ENCODE measurements at regions not wholly inside any gene's neighbourhood (a gene's known extent, or its start where the extent isn't known, plus 50 kb on each side); places are given as distances from the start of the nearest gene placed in this dataset.
A peak's percentile ranks its signal among the peaks of the same experiment; 100 is the strongest.

DNA sequence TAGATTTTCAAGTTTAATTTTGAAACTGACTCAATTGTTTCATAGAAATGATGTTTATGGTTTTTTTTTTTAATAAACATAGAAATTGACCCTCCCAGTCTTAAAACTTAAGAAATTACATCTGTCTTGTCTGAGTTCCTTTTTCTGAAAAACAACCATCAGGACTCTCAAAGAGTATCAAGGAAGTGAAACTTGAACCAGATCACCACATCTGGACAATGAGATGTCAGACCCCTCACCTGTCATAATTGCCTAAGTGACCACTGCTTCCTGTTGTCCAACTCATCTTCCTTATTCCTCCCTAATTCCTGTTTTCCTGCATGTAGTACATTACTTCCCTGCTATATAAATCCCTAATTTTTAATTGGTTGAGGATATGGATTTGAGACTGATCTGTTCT is 441.5 kb upstream of the ARHGEF26 start:
- Mint-ChIP-seq H3K27me3 (no peaks in the 10 kb centered on the region), H3K9me3 (no peaks in the 10 kb centered on the region), H3K4me3 (no peak overlapping the region), H3K27ac (no peak overlapping the region), H3K36me3 (ENCODE audit: low read depth) (no peaks in the 10 kb centered on the region), H3K4me1 (ENCODE audit: low read depth) (peaks cover 22% of the 10 kb centered on the region)
- Histone ChIP-seq H3K27ac (ENCODE audit: low read depth in 1 of 2, low read length in 2 of 2) (no peak overlapping the region), H3K36me3 (ENCODE audit: insufficient read depth, low read length) (no peaks in the 10 kb centered on the region), H3K4me1 (ENCODE audit: insufficient read depth, low read length) (peaks cover 3% of the 10 kb centered on the region), H3K27me3 (ENCODE audit: control insufficient read depth in 1 of 2, insufficient read depth in 2 of 2, low read length in 2 of 2) (no peaks in the 10 kb centered on the region), H3K9me3 (ENCODE audit: control insufficient read depth in 1 of 2, insufficient read depth in 1 of 2, low read length in 2 of 2) (no peaks in the 10 kb centered on the region), H3K4me3 (ENCODE audit: low read length) (no peak overlapping the region)
- ChIA-PET CTCF (no interaction called here), POLR2A (interaction anchor here (1.1 kb wide), 1 partner anchor 36 kb away, joined by 3 read pairs; no protein-coding TSS in a partner anchor)
- ATAC-seq (ENCODE audit: poor library complexity) (no peak), DNase-seq (no peak)
- intact Hi-C loops (cut with DNase I, micrococcal nuclease), result no loop called here
- TF ChIP-seq, protein P1, sequence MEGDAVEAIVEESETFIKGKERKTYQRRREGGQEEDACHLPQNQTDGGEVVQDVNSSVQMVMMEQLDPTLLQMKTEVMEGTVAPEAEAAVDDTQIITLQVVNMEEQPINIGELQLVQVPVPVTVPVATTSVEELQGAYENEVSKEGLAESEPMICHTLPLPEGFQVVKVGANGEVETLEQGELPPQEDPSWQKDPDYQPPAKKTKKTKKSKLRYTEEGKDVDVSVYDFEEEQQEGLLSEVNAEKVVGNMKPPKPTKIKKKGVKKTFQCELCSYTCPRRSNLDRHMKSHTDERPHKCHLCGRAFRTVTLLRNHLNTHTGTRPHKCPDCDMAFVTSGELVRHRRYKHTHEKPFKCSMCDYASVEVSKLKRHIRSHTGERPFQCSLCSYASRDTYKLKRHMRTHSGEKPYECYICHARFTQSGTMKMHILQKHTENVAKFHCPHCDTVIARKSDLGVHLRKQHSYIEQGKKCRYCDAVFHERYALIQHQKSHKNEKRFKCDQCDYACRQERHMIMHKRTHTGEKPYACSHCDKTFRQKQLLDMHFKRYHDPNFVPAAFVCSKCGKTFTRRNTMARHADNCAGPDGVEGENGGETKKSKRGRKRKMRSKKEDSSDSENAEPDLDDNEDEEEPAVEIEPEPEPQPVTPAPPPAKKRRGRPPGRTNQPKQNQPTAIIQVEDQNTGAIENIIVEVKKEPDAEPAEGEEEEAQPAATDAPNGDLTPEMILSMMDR (IDR thresholded peaks at IDR 0.05), result no peak

GRCh38 chr3:153680526-153680925 is 440.7 kb upstream of the ARHGEF26 start:
- Mint-ChIP-seq H3K36me3 (ENCODE audit: low read depth) (no peaks in the 10 kb centered on the region), H3K27ac (peak overlapping the region; percentile 4), H3K27me3 (no peaks in the 10 kb centered on the region), H3K4me1 (ENCODE audit: low read depth) (peaks cover 22% of the 10 kb centered on the region), H3K4me3 (no peak overlapping the region), H3K9me3 (no peaks in the 10 kb centered on the region)
- intact Hi-C loops (cut with DNase I, micrococcal nuclease), result no loop called here
- no peaks in the 10 kb centered on the region for H3K27me3 ChIP-seq (ENCODE audit: control insufficient read depth in 1 of 2, insufficient read depth in 2 of 2, low read length in 2 of 2)
- H3K27ac ChIP-seq (ENCODE audit: low read depth in 1 of 2, low read length in 2 of 2), result no peak overlapping the region
- CTCF ChIA-PET, result interaction anchor here (1.2 kb wide), 1 partner anchor 14 kb away, joined by 3 read pairs; no protein-coding TSS in a partner anchor
- ATAC-seq (ENCODE audit: poor library complexity) (peak; percentile 59), DNase-seq (peak in 1 of 14 experiments; percentile 36)
- no peaks in the 10 kb centered on the region for H3K9me3 ChIP-seq (ENCODE audit: control insufficient read depth in 1 of 2, insufficient read depth in 1 of 2, low read length in 2 of 2)
- peaks cover 3% of the 10 kb centered on the region for H3K4me1 ChIP-seq (ENCODE audit: insufficient read depth, low read length)
- POLR2A ChIA-PET, result interaction anchor here (0.8 to 1.2 kb wide), 5 partner anchors 14 to 519 kb away, joined by 3 to 6 read pairs (median 3); no protein-coding TSS in a partner anchor
- no peaks in the 10 kb centered on the region for H3K36me3 ChIP-seq (ENCODE audit: insufficient read depth, low read length)
- TF ChIP-seq, protein P1 (IDR thresholded peaks at IDR 0.05), result no peak
- H3K4me3 ChIP-seq (ENCODE audit: low read length), result no peak overlapping the region

- no peaks in the 10 kb centered on the region for H3K36me3 ChIP-seq (ENCODE audit: insufficient read depth, low read length)
- H3K27me3 Mint-ChIP-seq, result no peaks in the 10 kb centered on the region
- H3K9me3 Mint-ChIP-seq, result no peaks in the 10 kb centered on the region
- no peak overlapping the region for H3K4me3 ChIP-seq (ENCODE audit: low read length)
- intact Hi-C loops (cut with DNase I, micrococcal nuclease), result no loop called here
- H3K9me3 ChIP-seq (ENCODE audit: control insufficient read depth in 1 of 2, insufficient read depth in 1 of 2, low read length in 2 of 2), result no peaks in the 10 kb centered on the region
- ChIA-PET POLR2A (interaction anchor here (0.8 to 1.2 kb wide), 4 partner anchors 13 to 520 kb away, joined by 3 to 6 read pairs (median 4); no protein-coding TSS in a partner anchor), CTCF (interaction anchor here (1.2 kb wide), 1 partner anchor 15 kb away, joined by 3 read pairs; no protein-coding TSS in a partner anchor)
- peaks cover 3% of the 10 kb centered on the region for H3K4me1 ChIP-seq (ENCODE audit: insufficient read depth, low read length)
- no peaks in the 10 kb centered on the region for H3K36me3 Mint-ChIP-seq (ENCODE audit: low read depth)
- H3K4me3 Mint-ChIP-seq, result no peak overlapping the region
- no peak for ATAC-seq (ENCODE audit: poor library complexity)
- no peak overlapping the region for H3K27ac ChIP-seq (ENCODE audit: low read depth in 1 of 2, low read length in 2 of 2)
- no peak overlapping the region for H3K27ac Mint-ChIP-seq
- TF ChIP-seq, protein P1 (IDR thresholded peaks at IDR 0.05), result no peak
- DNase-seq, result no peak
- no peaks in the 10 kb centered on the region for H3K27me3 ChIP-seq (ENCODE audit: control insufficient read depth in 1 of 2, insufficient read depth in 2 of 2, low read length in 2 of 2)
- peaks cover 22% of the 10 kb centered on the region for H3K4me1 Mint-ChIP-seq (ENCODE audit: low read depth)
Observed at GRCh38 chr3:153681057-153681456, 440.1 kb upstream of the ARHGEF26 start.
